Superior temporal gyrus (tissue), 1 donor: ENCODE measurements at regions not wholly inside any gene's neighbourhood (a gene's known extent, or its start where the extent isn't known, plus 50 kb on each side); places are given as distances from the start of the nearest gene placed in this dataset.

Source experiments
- DNase-seq: peaks from one replicate; pipeline ENCODE4 v3.0.0-alpha.2; 2016; ENCODE audit errors: extremely low spot score

- DNase-seq, result no peak
Observed at GRCh38 chr5:58357799-58358500, 101.9 kb downstream of the PLK2 start.

GRCh38 chr5:58357121-58357520 lies 102.8 kb downstream of the PLK2 start:
- DNase-seq, result no peak

- no peak for DNase-seq
Observed at GRCh38 chr5:58356662-58357061, 103.2 kb downstream of the PLK2 start.

GRCh38 chr5:58354827-58355226 lies 105.1 kb downstream of the PLK2 start:
- DNase-seq, result no peak

GRCh38 chr5:58353992-58354391 lies 105.9 kb downstream of the PLK2 start:
- no peak for DNase-seq

- no peak for DNase-seq
Observed at GRCh38 chr5:58351190-58351589, 108.7 kb downstream of the PLK2 start.

- DNase-seq, result no peak
Observed at GRCh38 chr5:58348996-58349728, 110.7 kb downstream of the PLK2 start.

GRCh38 chr5:58346041-58346440 lies 113.8 kb downstream of the PLK2 start:
- DNase-seq, result no peak

- DNase-seq, result no peak
Observed at GRCh38 chr5:58341476-58341875, 118.4 kb downstream of the PLK2 start.

- DNase-seq, result no peak
Observed at GRCh38 chr5:58335518-58335917, 124.4 kb downstream of the PLK2 start.

- no peak for DNase-seq
Observed at GRCh38 chr5:58334035-58334434, 125.9 kb downstream of the PLK2 start.

GRCh38 chr5:58330781-58331180 lies 129.1 kb downstream of the PLK2 start:
- no peak for DNase-seq

- DNase-seq, result no peak
Observed at GRCh38 chr5:58327289-58327688, 132.6 kb downstream of the PLK2 start.

- DNase-seq, result no peak
Observed at GRCh38 chr5:58326022-58326421, 133.9 kb downstream of the PLK2 start.

GRCh38 chr5:58322453-58322852 lies 137.4 kb downstream of the PLK2 start:
- no peak for DNase-seq

- no peak for DNase-seq
Observed at GRCh38 chr5:58318468-58318867, 141.4 kb downstream of the PLK2 start.

- DNase-seq, result no peak
Observed at GRCh38 chr5:58317808-58318207, 142.1 kb downstream of the PLK2 start.

- no peak for DNase-seq
Observed at GRCh38 chr5:58317009-58317408, 142.9 kb downstream of the PLK2 start.

GRCh38 chr5:58315794-58316193 lies 144.1 kb downstream of the PLK2 start:
- no peak for DNase-seq

- DNase-seq, result no peak
Observed at GRCh38 chr5:58314356-58315210, 145.3 kb downstream of the PLK2 start.

GRCh38 chr5:58312299-58312698 lies 147.6 kb downstream of the PLK2 start:
- no peak for DNase-seq

- no peak for DNase-seq
Observed at GRCh38 chr5:58311526-58311925, 148.4 kb downstream of the PLK2 start.
